ENCODE measurements at regions not wholly inside any gene's neighbourhood (a gene's known extent, or its start where the extent isn't known, plus 50 kb on each side); places are given as distances from the start of the nearest gene placed in this dataset.
A peak's percentile ranks its signal among the peaks of the same experiment; 100 is the strongest.
"Not testable (repeated sequence)": the region's sequence is repeated elsewhere in the genome, so short reads cannot be mapped to it uniquely, and the experiment has no call there.

DNA sequence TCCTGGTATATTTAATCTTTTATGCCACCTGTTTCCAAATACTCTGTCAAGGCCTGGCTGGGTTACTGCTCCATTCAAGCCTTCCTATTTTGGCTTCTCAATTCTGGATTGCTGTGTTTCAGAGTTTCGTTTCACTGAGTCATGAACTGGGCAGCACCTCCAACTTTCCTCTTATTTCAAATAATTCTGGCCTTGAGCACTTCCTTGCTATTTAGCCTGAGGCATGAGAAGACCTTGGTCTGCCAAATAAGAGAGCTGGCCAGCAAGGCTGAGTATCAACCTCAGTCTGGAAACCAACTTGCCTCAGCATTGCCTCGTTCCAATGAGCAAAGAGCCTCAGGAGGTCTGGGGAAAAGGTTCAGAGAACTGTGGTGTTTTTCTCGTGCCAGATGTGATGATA is 66.6 kb downstream of the TNFAIP3 start:
- TF ChIP-seq, protein P1, sequence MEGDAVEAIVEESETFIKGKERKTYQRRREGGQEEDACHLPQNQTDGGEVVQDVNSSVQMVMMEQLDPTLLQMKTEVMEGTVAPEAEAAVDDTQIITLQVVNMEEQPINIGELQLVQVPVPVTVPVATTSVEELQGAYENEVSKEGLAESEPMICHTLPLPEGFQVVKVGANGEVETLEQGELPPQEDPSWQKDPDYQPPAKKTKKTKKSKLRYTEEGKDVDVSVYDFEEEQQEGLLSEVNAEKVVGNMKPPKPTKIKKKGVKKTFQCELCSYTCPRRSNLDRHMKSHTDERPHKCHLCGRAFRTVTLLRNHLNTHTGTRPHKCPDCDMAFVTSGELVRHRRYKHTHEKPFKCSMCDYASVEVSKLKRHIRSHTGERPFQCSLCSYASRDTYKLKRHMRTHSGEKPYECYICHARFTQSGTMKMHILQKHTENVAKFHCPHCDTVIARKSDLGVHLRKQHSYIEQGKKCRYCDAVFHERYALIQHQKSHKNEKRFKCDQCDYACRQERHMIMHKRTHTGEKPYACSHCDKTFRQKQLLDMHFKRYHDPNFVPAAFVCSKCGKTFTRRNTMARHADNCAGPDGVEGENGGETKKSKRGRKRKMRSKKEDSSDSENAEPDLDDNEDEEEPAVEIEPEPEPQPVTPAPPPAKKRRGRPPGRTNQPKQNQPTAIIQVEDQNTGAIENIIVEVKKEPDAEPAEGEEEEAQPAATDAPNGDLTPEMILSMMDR (IDR thresholded peaks at IDR 0.05; ENCODE audit: control insufficient read depth, extremely low read depth, insufficient read depth), result no peak
- peak; percentile 23 for DNase-seq (ENCODE audit: low read depth)
- H3K4me3 ChIP-seq (ENCODE audit: low read depth, low read length), result no peak overlapping the region

DNA sequence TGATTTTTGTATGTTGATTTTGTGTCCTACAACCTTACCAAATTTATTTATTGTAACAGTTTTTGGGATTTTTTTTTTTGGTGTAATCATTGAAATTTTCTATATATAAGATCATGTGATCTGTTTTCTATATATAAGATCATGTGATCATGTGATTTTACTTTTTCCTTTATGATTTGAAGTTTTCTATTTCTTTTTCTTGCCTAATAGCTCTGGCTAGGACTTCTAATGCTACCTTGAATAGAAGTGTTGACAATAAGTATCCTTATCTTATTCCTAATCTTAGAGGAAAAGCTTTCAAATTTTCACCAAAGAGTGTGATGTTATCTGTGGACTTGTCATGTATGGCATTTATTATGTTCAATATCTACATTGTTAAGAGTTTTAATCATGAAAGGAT is 69.7 kb downstream of the TNFAIP3 start:
- H3K4me3 ChIP-seq (ENCODE audit: low read depth, low read length), result no peak overlapping the region
- TF ChIP-seq, protein P1 (IDR thresholded peaks at IDR 0.05; ENCODE audit: control insufficient read depth, extremely low read depth, insufficient read depth), result no peak
- DNase-seq (ENCODE audit: low read depth), result no peak

DNA sequence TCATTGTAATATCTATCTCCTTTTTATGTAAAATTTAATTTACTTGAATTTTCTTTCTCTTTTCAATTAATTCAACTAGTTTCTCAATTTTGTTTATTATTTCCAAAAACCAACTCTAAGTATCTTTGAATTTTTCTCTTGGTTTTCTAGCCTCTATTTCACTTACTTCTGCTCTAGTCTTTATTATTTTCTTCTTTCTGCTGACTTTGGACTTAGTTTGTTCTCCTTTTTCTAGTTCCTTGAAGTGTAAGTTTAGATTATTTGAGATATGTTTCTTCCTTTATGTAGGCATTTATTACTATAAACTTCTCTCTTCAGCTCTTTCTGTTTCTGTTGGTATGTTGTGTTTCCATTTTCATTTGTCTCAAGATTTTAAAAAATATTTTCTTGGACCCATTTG is 70.8 kb downstream of the TNFAIP3 start:
- TF ChIP-seq, protein P1 (IDR thresholded peaks at IDR 0.05; ENCODE audit: control insufficient read depth, extremely low read depth, insufficient read depth), result no peak
- H3K4me3 ChIP-seq (ENCODE audit: low read depth, low read length), result no peak overlapping the region
- DNase-seq (ENCODE audit: low read depth), result no peak

DNA sequence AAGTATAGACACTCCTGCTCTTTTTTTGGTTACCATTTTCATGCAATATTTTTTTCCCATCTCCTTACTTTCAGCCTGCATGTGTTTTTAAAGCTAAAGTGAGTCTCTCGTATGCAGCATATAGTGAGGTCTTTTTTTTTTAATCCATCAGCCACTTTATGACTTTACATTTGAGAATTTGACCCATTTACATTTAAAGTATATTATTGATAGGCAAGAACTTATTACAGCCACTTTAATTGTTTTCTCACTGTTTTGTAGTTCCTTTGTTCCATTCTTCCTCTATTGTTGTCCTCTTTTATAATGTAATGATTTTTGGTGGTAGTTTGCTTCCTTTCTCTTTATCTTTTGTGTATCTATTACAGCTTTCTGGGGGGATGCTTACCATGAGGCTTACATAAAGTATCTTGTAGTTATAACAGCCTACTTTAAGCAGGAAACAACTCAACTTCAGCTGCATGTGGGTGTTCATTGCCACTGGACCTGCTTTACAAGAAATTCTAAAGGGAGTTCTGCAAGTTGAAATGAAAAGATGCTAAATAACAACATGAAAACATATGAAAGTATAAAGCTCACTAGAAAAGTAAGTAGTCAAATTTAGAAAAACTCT is 71.8 kb downstream of the TNFAIP3 start:
- TF ChIP-seq, protein P1 (IDR thresholded peaks at IDR 0.05; ENCODE audit: control insufficient read depth, extremely low read depth, insufficient read depth), result no peak
- no peak overlapping the region for H3K4me3 ChIP-seq (ENCODE audit: low read depth, low read length)
- DNase-seq (ENCODE audit: low read depth), result no peak

DNA sequence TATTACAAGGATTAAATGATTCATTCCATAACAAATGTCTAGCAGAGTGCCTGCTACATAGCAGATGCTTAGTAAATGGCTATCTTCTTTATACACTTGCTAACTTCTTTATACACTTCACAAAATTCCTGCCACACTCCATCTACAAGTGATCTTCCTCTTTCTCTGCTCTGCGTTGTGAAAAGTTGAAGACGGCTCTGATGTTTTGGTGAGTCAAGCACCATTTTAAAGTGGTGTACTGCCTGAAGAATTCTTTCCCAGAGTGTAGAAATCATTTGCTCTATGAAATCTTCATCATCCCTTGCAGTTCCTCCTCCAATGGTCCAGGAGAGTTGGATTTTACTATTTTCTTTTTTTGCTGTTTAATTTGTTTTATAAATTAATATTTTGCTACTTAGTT is 74.9 kb downstream of the TNFAIP3 start:
- no peak overlapping the region for H3K4me3 ChIP-seq (ENCODE audit: low read depth, low read length)
- no peak for DNase-seq (ENCODE audit: low read depth)
- TF ChIP-seq, protein P1 (IDR thresholded peaks at IDR 0.05; ENCODE audit: control insufficient read depth, extremely low read depth, insufficient read depth), result no peak

DNA sequence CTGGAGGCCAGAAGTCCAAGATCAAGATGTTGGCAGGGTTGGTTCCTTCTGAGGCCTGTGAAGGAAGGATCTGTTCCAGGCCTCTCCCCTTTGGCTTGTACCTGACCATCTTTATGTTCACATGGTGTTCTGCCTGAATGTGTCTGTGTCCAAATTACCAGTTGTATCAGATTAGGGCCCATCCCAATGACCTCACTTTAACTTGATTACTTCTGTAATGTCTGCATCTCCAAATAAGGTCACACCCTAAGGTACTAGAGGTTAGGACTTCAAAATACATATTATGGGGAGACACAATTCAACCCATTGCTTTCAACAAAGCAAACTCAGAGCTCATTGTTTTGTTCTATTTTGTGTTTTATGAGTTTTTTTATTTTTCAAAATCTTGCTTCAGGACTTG is 75.7 kb downstream of the TNFAIP3 start:
- TF ChIP-seq, protein P1 (IDR thresholded peaks at IDR 0.05; ENCODE audit: control insufficient read depth, extremely low read depth, insufficient read depth), result no peak

DNA sequence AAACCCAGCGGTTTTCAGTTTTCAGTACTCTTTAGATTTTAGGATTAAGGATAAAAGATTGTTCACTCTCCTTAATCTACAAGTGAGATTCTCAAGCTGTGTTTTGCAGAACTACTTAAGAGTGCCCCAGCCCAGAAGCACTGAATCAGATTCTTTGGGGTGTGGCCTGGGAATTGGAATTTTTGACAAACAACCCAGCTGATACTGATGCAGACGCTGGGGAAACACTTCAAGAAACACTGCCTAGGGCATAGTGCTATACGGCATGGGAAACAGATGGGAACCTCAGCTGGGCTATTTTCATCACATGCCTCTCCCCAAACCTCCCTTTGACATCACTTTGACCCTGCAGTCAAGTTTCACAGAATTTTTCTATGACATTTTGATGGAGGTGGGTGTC is 77.3 kb downstream of the TNFAIP3 start:
- H3K4me3 ChIP-seq (ENCODE audit: low read depth, low read length), result not testable (repeated sequence)

More for the DNA sequence above, 75.7 kb downstream of the TNFAIP3 start:
- no peak overlapping the region for H3K4me3 ChIP-seq (ENCODE audit: low read depth, low read length)
- DNase-seq (ENCODE audit: low read depth), result peak; percentile 8

More for the DNA sequence above, 77.3 kb downstream of the TNFAIP3 start:
- not testable (repeated sequence) for DNase-seq (ENCODE audit: low read depth)

All from LNCaP clone FGC (cell line).